NCI-H524 treated with DMSO at 0.1 percent for 48 hours (cell line): ENCODE measurements at regions not wholly inside any gene's neighbourhood (a gene's known extent, or its start where the extent isn't known, plus 50 kb on each side); places are given as distances from the start of the nearest gene placed in this dataset.

Source experiments
- DNase-seq: peaks from one replicate; lab custom pipeline; 2025; lab: John Stamatoyannopoulos, UW

DNA sequence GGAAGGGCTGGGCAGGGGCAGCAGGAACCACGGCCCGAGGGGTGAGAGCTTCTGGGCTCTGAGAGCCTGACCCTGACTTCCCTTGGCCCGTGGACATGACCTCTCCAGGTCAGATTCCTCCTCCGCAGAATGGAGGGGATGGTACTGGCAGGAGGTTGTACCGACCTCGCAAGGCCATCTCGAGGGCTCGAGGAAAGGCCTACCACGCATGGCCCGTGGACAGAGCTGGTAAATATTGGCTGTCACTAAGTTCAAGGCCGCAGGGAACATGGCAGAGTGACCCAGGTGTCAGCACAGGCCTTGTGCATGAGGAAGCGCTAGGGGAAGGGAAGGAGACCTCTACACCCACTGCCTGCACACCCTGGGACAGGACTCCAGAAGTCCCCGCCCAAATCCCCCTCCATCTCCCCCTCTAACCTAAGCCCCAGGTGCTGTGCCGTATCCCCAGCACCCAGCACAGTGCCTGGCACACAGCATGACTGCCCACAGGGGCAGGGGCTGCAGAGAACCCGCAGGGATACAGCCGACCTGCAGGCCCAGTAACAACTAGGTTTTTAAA lies 54.9 kb upstream of the PPP2R5C start:
- no peak for DNase-seq

DNA sequence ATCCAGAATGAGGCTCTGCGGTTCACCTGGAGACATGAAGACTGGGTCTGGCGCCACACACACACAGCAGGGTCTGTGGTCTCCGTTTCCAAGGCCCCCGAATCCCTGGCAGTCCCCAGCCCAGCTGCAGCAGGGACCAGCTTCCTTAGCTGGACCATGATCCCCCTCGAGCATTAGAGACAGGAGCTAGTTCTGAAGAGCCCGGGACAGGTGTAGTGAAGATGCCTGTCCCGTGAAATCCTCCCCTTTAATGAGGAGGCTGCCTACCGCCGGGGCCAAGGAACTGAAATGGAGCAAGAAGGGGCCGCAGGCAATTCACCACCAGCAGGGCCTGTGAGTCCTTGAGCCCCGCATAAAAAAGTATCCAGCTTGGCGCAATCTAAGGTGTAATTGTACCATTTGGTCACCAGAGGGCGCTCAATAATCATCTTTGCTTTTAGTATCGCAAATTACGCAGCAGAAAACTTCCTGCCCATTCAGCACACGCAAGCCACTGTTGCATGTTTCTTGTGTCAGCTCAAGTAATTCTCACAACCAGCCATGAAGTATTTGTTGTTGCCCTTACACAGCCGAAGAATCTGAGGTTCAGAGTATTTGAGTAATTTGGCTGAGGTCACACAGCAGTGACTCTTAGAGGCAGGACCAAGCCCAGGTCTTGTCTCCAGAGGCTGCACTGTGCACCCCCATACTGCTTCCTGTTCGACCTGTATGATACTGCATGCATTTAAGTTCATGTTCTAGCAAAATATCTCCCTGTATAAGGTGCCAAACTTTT lies 54.3 kb upstream of the PPP2R5C start:
- DNase-seq: peak; percentile 73

DNA sequence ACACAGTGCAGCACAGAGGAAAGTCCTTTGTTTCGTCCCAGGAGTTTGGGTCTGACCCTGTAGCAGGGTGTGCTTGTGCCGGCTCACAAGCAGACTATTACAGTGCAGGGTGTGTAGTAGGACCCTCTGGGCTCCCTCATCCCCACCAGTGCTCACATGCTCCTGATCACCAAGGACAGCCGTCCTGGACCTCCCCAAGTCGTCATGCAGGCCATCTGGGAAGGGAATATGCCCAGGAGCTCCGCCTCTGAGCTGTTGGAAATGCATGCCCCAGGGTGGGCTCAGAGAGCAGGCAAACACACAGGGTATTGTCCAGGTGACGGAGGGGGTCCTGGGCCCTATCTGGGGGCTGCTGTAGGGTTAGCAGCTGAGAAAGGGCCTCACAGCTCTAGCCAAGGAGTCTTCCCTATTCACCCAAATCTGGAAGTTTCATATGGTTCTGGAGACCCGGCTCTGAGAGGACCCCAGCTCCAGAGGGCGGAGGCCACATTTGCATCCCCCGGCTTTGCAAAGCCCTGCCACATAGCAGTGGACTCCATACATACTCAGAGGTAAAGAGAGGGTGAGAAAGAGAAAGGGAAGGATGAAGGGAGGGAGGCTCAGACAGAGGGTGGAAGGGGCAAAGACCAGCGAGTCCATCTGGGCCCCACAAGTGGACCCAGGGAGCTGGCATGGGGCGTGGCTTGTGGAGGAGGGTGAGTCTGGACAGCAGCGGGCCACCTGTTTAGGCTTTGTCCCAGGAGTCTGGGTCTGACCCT lies 53.5 kb upstream of the PPP2R5C start:
- no peak for DNase-seq

DNA sequence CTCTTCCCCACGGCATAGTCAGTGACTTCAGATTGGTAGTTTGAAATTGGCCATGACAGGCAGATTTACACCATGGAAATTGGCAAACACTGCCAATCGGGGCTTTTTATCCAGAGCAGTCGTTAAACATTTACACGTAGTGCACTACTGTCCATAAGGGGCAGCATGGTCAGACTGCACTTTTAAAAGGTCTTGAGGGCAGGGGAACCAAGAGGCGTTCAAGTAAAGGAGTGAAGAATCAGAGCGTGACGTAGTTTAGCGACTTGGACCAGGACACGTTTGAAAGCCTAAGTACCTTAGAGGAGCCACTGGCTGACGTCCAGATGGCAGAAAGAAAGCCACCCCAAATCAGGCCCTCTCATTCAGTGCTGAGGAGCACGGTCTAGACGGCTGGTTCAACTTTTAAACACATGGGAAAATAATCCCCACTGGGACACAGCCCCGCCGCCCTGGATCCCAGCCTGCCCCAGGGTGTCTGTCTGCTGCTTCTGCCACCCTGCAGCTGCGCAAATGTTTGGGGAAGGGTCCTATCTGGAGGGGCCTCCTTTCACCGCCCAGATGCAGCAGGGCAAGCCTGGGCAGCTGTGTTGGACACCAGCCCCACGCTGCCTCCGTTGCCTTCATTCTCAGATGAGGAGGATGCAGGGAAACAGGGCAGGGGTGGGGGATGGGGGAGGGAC lies 52.5 kb upstream of the PPP2R5C start:
- peak; percentile 64 for DNase-seq

DNA sequence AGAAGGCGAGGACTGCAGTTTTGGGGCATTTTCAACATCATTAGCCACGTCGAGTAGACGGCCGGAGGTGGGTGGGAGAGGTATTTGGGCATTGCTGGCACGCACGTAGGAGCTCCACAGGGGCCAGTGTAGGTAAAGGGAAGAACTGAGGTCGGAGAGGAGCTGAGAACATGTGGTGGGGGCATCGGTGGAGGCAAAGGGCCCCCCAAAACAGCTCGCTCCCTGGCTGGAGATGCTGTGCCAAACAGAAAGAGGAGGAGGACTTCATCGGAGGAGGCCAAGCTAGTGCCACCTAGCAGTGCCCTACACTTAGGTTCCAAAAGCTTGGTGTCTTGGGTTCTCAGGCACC lies 52.0 kb upstream of the PPP2R5C start:
- DNase-seq: no peak

DNA sequence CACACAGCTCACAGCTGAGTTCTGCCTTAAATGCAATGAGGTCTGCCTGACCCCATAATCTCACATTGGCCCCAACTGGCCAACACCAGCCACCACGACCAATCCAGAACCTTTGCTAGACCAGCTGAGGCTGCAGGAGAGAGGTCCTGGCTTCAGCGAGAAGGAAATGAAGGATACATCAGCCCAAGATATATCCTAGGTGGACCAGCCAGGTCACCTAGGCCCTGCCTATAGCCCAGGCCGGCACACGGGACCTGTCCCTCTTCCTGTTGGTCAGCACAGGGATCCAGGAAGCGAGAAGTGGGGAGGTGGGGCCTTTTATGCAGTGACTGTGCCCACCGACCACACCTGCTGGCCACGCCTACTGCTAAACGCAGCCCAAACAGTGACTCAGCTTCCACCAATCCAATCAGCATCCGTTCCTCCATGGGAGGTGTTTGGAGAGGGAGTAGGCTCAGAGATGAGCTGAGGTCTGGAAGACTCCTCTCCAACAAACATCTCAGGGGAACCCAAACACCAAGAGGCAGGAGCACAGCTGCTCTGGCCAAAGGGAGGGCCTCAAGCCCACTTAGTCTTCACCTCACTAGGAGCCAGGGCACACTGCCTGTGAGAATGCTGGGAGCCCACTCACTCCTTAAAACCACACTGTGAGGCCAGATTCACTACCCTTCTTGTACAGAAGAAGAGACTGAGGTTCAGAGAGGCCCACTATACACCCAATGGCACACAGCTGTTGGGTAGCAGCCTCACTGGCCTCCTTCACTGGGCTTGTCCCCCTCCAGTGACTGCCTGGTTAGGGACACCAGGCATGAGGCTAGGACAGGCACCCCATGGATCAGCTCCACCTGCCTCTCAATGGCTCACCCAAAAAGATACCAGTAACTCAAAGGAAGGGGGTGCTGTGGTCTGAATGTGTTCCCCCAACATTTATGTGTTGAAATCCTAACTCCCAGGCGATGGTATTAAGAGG lies 51.3 kb upstream of the PPP2R5C start:
- no peak for DNase-seq

DNA sequence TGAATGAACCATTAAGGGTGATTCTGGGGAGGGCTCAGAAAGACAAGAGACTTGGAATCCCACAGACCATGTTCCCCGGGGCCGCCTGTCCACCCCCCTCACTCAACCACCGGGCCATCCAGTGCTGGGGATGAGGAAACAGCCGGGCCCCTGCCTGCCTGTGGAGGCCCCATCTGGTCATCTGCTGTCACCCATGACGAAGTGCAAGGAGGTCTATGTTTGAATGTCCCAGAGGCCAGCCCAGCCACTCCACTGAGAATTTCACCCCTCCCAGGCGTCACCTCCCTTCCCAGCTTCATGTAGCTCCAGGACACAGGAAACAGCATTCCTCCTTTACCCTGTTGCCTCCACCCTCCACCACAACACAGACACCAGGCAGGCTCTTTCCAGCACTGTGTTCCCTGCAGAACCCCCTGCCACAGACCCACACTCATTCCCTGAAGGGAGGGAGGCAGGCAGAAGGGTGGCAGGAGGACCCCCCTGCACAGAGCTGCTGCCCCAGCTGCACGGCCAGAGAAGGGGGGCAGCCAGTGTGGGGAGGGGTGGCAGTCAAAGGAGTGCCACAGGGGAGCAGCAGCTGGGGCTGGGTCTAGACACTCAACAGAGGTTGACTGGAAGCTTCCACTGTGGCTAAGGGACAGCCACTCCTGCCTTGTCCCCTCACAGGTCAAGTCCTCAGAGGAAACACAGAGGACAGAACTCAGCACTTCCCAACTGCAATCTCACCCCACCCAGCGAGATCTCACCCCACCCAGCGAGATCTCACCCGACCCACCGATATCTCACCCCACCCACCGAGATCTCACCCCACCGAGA lies 50.3 kb upstream of the PPP2R5C start:
- DNase-seq: no peak
